ENCODE measurements at regions not wholly inside any gene's neighbourhood (a gene's known extent, or its start where the extent isn't known, plus 50 kb on each side); places are given as distances from the start of the nearest gene placed in this dataset.

- DNase-seq (no peak), ATAC-seq (no peak)
- Histone ChIP-seq H3K9me3 (no peaks in the 10 kb centered on the region), H3K27me3 (no peaks in the 10 kb centered on the region), H3K27ac (no peak overlapping the region), H3K4me3 (no peak overlapping the region), H3K4me1 (no peaks in the 10 kb centered on the region), H3K36me3 (no peaks in the 10 kb centered on the region)
- intact Hi-C loops (cut with DNase I): no loop called here
- TF ChIP-seq POLR2A (IDR thresholded peaks at IDR 0.05) (no peak), CTCF (IDR thresholded peaks at IDR 0.05) (no peak)
- WGBS (ENCODE audit: insufficient coverage, low coverage, low lambda C conversion rate, missing lambda C conversion rate): no CpG with 5 or more reads among the region's 1 CpG
Observed at GRCh38 chr17:14838567-14838966, 426.6 kb downstream of the PMP22 start.

GRCh38 chr17:14833201-14833785 lies 431.8 kb downstream of the PMP22 start:
- ATAC-seq (no peak), DNase-seq (no peak)
- no peak overlapping the region for H3K27ac ChIP-seq
- H3K4me1 ChIP-seq: no peaks in the 10 kb centered on the region
- no peaks in the 10 kb centered on the region for H3K36me3 ChIP-seq
- intact Hi-C loops (cut with DNase I): no loop called here
- 39% methylated on average over 5 of the region's 6 CpGs for WGBS (ENCODE audit: insufficient coverage, low coverage, low lambda C conversion rate, missing lambda C conversion rate)
- H3K27me3 ChIP-seq: no peaks in the 10 kb centered on the region
- no peaks in the 10 kb centered on the region for H3K9me3 ChIP-seq
- TF ChIP-seq POLR2A (IDR thresholded peaks at IDR 0.05): no peak
- TF ChIP-seq CTCF (IDR thresholded peaks at IDR 0.05): no peak
- H3K4me3 ChIP-seq: no peak overlapping the region

- DNase-seq (no peak), ATAC-seq (no peak)
- intact Hi-C loops (cut with DNase I): no loop called here
- no peaks in the 10 kb centered on the region for H3K4me1 ChIP-seq
- TF ChIP-seq POLR2A (IDR thresholded peaks at IDR 0.05): no peak
- no peak for TF ChIP-seq CTCF (IDR thresholded peaks at IDR 0.05)
- no peaks in the 10 kb centered on the region for H3K36me3 ChIP-seq
- 38% methylated on average over 2 of the region's 2 CpGs for WGBS (ENCODE audit: insufficient coverage, low coverage, low lambda C conversion rate, missing lambda C conversion rate)
- no peaks in the 10 kb centered on the region for H3K9me3 ChIP-seq
- H3K27me3 ChIP-seq: no peaks in the 10 kb centered on the region
- no peak overlapping the region for H3K27ac ChIP-seq
- H3K4me3 ChIP-seq: no peak overlapping the region
Observed at GRCh38 chr17:14831491-14831890, 433.6 kb downstream of the PMP22 start.

GRCh38 chr17:14827396-14827919 lies 437.7 kb downstream of the PMP22 start:
- no peaks in the 10 kb centered on the region for H3K4me1 ChIP-seq
- no peak overlapping the region for H3K4me3 ChIP-seq
- intact Hi-C loops (cut with DNase I): no loop called here
- H3K36me3 ChIP-seq: no peaks in the 10 kb centered on the region
- DNase-seq: no peak
- WGBS (ENCODE audit: insufficient coverage, low coverage, low lambda C conversion rate, missing lambda C conversion rate): 33% methylated on average over 4 of the region's 6 CpGs
- TF ChIP-seq CTCF (IDR thresholded peaks at IDR 0.05) (no peak), POLR2A (IDR thresholded peaks at IDR 0.05) (no peak)
- H3K27me3 ChIP-seq: no peaks in the 10 kb centered on the region
- no peak for ATAC-seq
- H3K27ac ChIP-seq: no peak overlapping the region
- H3K9me3 ChIP-seq: no peaks in the 10 kb centered on the region

Measured in right lobe of liver (tissue), 6 donors.